ENCODE measurements at regions not wholly inside any gene's neighbourhood (a gene's known extent, or its start where the extent isn't known, plus 50 kb on each side); places are given as distances from the start of the nearest gene placed in this dataset.

- TF ChIP-seq SUZ12 (IDR thresholded peaks at IDR 0.05; ENCODE audit: extremely low read depth, insufficient read depth, insufficient read length), result no peak
- no peak for TF ChIP-seq YY1 (IDR thresholded peaks at IDR 0.05; ENCODE audit: insufficient read depth, insufficient read length)
These were observed 94.6 kb upstream of the ALG10B start for GRCh38 chr12:38222011-38222410.

Measured in NT2/D1 (cell line).